SK-N-MC (cell line): ENCODE measurements at regions not wholly inside any gene's neighbourhood (a gene's known extent, or its start where the extent isn't known, plus 50 kb on each side); places are given as distances from the start of the nearest gene placed in this dataset.
"Not testable (repeated sequence)": the region's sequence is repeated elsewhere in the genome, so short reads cannot be mapped to it uniquely, and the experiment has no call there.

ENCODE experiments used
- EZH2 ChIP-seq: fragments of 200-600 bp; sonication (generic); IDR thresholded peaks from one replicate; pipeline ENCODE4 v1.6.1; 2017; ENCODE audit warnings: antibody characterized with exemption
- FOXP2 ChIP-seq: optimal IDR thresholded peaks from 2 replicates; pipeline ENCODE3; 2011; ENCODE audit warnings: mild to moderate bottlenecking, moderate library complexity; ENCODE audit not compliant: insufficient read depth; ENCODE audit errors: extremely low read length, control extremely low read depth

DNA sequence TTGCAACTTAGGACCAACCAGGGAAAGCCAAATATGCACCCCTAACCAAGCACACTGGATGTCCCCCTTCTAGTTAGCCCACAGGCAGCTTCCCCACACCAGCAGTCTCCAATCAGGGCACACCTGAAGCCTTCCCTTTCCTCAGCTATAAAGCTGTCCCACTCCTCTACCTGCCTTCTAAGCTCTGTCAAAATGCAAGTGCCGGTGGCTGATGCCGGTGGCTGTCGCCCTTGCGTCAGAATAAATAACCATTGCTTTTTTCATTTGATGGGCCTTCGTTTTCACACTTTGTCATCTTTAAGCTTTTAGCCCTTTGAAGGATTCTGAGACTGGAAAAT, 139.4 kb downstream of the FAM72C start:
- TF ChIP-seq EZH2, FOXP2: not testable (repeated sequence)
